Suprapubic skin (tissue), 3 donors: ENCODE measurements at regions not wholly inside any gene's neighbourhood (a gene's known extent, or its start where the extent isn't known, plus 50 kb on each side); places are given as distances from the start of the nearest gene placed in this dataset.

Experiments
- CTCF ChIP-seq, 2 donors: fragments of 200-600 bp in 1 of 2; fragments of 450-650 bp in 1 of 2; sonication (generic) in 1 of 2; IDR thresholded peaks; one replicate each; pipeline ENCODE4 v1.5.1; 2016 to 2019; ENCODE audit warnings: antibody characterized with exemption in 2 of 2, mild to moderate bottlenecking in 1 of 2, moderate library complexity in 1 of 2
- EP300 ChIP-seq: sonication (generic); formaldehyde crosslinking; IDR thresholded peaks from one replicate; pipeline ENCODE4 v1.6.1; 2017; ENCODE audit warnings: antibody characterized with exemption

- TF ChIP-seq EP300 (no peak), CTCF (IDR thresholded peaks at IDR 0.05) (no peak)
These were observed 411.0 kb downstream of the MED10 start for GRCh38 chr5:5967373-5967772.
